ENCODE measurements at regions not wholly inside any gene's neighbourhood (a gene's known extent, or its start where the extent isn't known, plus 50 kb on each side); places are given as distances from the start of the nearest gene placed in this dataset.

DNA sequence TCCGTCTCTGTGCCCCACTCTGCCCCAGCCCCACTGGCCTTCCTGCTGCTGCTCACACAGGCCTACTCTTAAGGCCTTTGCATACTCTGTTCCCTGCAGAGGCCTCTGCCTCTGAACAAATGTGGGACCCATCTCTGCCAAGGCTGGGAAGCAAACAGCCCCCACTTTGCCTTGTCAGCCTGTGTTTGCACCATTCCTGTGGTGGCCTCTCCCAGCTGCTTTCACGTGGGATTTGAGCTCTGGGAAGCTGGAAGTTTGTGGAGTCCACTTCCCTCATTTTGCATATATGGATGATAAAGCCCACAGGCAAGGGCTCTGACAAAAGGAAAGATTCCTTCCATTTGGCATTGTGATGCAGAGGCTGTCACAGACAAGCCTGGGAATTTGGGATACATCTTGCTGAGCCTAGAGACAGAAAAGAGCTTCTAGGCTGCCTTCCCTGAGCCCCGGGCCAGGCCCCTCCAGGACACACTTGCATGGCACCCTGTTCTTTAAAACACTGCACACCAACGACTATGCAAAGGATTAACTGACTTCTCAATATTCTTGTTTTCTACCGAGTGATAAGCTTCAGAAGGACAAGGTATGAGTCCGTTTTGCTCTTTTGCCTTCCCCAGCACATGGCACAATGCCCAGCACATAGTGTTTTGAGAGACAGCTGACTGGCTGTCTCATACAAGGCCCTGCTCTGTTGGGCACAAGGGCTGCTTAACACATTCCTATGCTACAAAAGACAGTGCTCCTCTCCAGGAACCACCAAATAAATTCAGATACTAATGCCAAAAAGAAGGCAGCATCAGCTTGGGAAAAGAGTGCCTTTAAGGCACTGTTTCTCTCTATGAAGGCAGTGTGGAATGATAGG is 120.7 kb upstream of the TOPAZ1 start:
- Mint-ChIP-seq H3K36me3 (ENCODE audit: low read depth) (no peaks in the 10 kb centered on the region), H3K27ac (no peak overlapping the region), H3K27me3 (ENCODE audit: insufficient read depth) (peaks cover 6% of the 10 kb centered on the region), H3K9me3 (no peaks in the 10 kb centered on the region), H3K4me3 (no peak overlapping the region), H3K4me1 (peaks cover 6% of the 10 kb centered on the region)
- peaks cover 3% of the 10 kb centered on the region for H3K4me1 ChIP-seq (ENCODE audit: control insufficient read depth, insufficient read depth, low read length)
- no peak overlapping the region for H3K9ac ChIP-seq (ENCODE audit: extremely low read depth, low read length, poor library complexity, severe bottlenecking)
- WGBS, 2 experiments (ENCODE audit: insufficient coverage in 1 of 2, insufficient read length in 1 of 2): 75 to 78% methylated on average over 3 to 6 of the region's 6 CpGs
- H3K27ac ChIP-seq (ENCODE audit: low read depth, low read length): no peak overlapping the region
- no peak overlapping the region for H3K4me3 ChIP-seq (ENCODE audit: low read length)
- TF ChIP-seq, protein P1, sequence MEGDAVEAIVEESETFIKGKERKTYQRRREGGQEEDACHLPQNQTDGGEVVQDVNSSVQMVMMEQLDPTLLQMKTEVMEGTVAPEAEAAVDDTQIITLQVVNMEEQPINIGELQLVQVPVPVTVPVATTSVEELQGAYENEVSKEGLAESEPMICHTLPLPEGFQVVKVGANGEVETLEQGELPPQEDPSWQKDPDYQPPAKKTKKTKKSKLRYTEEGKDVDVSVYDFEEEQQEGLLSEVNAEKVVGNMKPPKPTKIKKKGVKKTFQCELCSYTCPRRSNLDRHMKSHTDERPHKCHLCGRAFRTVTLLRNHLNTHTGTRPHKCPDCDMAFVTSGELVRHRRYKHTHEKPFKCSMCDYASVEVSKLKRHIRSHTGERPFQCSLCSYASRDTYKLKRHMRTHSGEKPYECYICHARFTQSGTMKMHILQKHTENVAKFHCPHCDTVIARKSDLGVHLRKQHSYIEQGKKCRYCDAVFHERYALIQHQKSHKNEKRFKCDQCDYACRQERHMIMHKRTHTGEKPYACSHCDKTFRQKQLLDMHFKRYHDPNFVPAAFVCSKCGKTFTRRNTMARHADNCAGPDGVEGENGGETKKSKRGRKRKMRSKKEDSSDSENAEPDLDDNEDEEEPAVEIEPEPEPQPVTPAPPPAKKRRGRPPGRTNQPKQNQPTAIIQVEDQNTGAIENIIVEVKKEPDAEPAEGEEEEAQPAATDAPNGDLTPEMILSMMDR (conservative IDR thresholded peaks at IDR 0.05): no peak
- no peaks in the 10 kb centered on the region for H3K36me3 ChIP-seq (ENCODE audit: control insufficient read depth, insufficient read depth, low read length)
- no peaks in the 10 kb centered on the region for H3K9me3 ChIP-seq (ENCODE audit: control insufficient read depth, low read length)
- peak; percentile 41 for DNase-seq
- no peaks in the 10 kb centered on the region for H3K27me3 ChIP-seq (ENCODE audit: control insufficient read depth, insufficient read depth, low read length, poor library complexity, severe bottlenecking)

DNA sequence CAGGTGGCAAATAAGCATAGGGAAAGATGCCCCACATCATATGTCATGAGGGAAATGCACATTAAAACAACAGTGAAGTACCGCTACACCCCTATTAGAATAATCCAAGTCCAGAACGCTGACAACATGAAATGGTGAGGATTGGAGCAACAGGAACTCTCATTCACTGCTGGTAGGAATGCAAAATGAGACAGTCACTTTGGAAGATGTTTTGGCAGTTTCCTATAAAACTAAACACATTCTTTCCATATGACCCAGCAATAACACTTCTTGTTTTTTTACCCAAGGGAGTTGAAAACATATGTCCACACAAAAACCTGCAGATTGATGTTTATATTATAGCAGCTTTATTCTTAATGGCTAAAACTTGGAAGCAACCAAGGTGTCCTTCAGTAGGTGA is 116.4 kb upstream of the TOPAZ1 start:
- Mint-ChIP-seq H3K4me1 (no peaks in the 10 kb centered on the region), H3K4me3 (no peak overlapping the region), H3K36me3 (ENCODE audit: low read depth) (no peaks in the 10 kb centered on the region), H3K27ac (no peak overlapping the region), H3K27me3 (ENCODE audit: insufficient read depth) (peaks cover 6% of the 10 kb centered on the region), H3K9me3 (no peaks in the 10 kb centered on the region)
- Histone ChIP-seq H3K9me3 (ENCODE audit: control insufficient read depth, low read length) (no peaks in the 10 kb centered on the region), H3K9ac (ENCODE audit: extremely low read depth, low read length, poor library complexity, severe bottlenecking) (no peak overlapping the region), H3K27ac (ENCODE audit: low read depth, low read length) (no peak overlapping the region), H3K4me1 (ENCODE audit: control insufficient read depth, insufficient read depth, low read length) (no peaks in the 10 kb centered on the region), H3K36me3 (ENCODE audit: control insufficient read depth, insufficient read depth, low read length) (no peaks in the 10 kb centered on the region), H3K4me3 (ENCODE audit: low read length) (no peak overlapping the region), H3K27me3 (ENCODE audit: control insufficient read depth, insufficient read depth, low read length, poor library complexity, severe bottlenecking) (no peaks in the 10 kb centered on the region)
- TF ChIP-seq, protein P1 (conservative IDR thresholded peaks at IDR 0.05): no peak
- DNase-seq: no peak
- 98 to 100% methylated on average over 2 of the region's 2 CpGs for whole genome bisulfite sequencing, 2 experiments (ENCODE audit: insufficient coverage in 1 of 2, insufficient read length in 1 of 2)

DNA sequence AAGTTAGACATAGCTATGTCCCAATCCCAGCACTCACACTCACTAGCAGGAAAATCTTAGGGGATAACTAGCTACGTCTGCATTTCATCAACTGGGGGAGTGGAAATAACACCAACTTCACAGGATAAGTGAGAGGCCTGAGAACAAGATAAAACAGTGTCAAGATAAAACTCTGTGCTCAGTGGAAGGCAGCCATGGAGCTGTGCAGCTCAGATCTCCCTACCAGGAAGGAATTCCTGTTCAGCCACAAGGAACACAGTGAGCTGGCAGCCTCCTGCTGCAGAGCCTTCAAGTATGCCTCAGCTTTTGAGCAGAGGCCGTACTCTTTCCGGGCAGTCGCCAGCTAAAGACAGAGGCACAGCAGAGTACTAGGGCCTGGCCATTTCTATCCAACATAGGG is 115.8 kb upstream of the TOPAZ1 start:
- no peaks in the 10 kb centered on the region for H3K9me3 ChIP-seq (ENCODE audit: control insufficient read depth, low read length)
- no peak overlapping the region for H3K27ac ChIP-seq (ENCODE audit: low read depth, low read length)
- Mint-ChIP-seq H3K27me3 (ENCODE audit: insufficient read depth) (peaks cover 8% of the 10 kb centered on the region), H3K9me3 (no peaks in the 10 kb centered on the region), H3K27ac (no peak overlapping the region), H3K4me1 (no peaks in the 10 kb centered on the region), H3K36me3 (ENCODE audit: low read depth) (no peaks in the 10 kb centered on the region), H3K4me3 (no peak overlapping the region)
- 83 to 84% methylated on average over 4 of the region's 4 CpGs for WGBS, 2 experiments (ENCODE audit: insufficient coverage in 1 of 2, insufficient read length in 1 of 2)
- H3K27me3 ChIP-seq (ENCODE audit: control insufficient read depth, insufficient read depth, low read length, poor library complexity, severe bottlenecking): no peaks in the 10 kb centered on the region
- TF ChIP-seq, protein P1 (conservative IDR thresholded peaks at IDR 0.05): no peak
- peak; percentile 13 for DNase-seq
- no peak overlapping the region for H3K9ac ChIP-seq (ENCODE audit: extremely low read depth, low read length, poor library complexity, severe bottlenecking)
- H3K4me3 ChIP-seq (ENCODE audit: low read length): no peak overlapping the region
- no peaks in the 10 kb centered on the region for H3K36me3 ChIP-seq (ENCODE audit: control insufficient read depth, insufficient read depth, low read length)
- H3K4me1 ChIP-seq (ENCODE audit: control insufficient read depth, insufficient read depth, low read length): no peaks in the 10 kb centered on the region
